Myocyte (in vitro differentiated cells): ENCODE measurements at regions not wholly inside any gene's neighbourhood (a gene's known extent, or its start where the extent isn't known, plus 50 kb on each side); places are given as distances from the start of the nearest gene placed in this dataset.
A peak's percentile ranks its signal among the peaks of the same experiment; 100 is the strongest.

Experiments
- DNase-seq: peaks from one replicate; pipeline ENCODE4 v3.0.0-alpha.2; 2012; ENCODE audit warnings: low read depth

- DNase-seq = no peak
Measured at GRCh38 chr2:215626063-215626462, 190.2 kb upstream of the FN1 start.

DNA sequence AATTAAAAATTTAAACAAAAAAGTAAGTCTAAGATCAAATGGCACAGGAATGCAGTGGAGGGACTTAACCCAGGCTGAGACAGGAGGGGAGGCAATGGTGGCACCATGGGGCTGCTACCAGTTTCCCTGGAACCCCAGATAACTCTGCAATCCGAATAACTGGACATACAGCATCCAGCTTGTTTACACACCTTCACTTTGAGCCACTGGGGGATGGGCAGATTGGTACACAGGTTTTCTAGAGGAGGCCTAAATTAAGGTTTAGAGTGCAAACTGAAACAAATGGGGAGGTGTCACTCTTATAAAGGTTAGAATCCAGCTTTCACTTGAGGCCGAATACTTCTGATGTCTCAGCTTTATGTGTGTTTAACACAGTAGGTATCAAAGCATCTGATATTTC lies 189.3 kb upstream of the FN1 start:
- no peak for DNase-seq

GRCh38 chr2:215624423-215624829 lies 188.6 kb upstream of the FN1 start:
- DNase-seq = no peak

GRCh38 chr2:215622837-215623236 lies 187.0 kb upstream of the FN1 start:
- no peak for DNase-seq

- DNase-seq = no peak
Measured at GRCh38 chr2:215621381-215621780, 185.5 kb upstream of the FN1 start.

DNA sequence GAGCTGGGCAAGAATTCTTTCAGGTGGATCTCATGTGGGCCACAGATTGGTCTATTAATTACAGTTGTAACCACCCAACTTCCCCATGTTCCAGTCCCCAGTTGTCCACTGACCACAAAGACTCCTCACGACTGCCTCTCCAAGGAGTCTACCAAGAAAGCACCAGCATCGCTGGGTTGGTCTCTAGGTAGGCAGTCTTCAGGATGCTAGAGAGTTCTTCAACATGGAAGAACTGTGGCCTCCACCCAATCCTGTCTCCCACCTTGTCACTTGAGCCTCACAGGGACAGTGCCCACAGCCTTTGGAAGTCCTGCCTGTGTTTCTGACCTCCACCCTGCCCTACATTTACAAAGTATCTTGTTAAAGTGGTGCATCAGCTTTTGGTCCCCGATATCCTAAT lies 184.7 kb upstream of the FN1 start:
- DNase-seq = no peak

DNA sequence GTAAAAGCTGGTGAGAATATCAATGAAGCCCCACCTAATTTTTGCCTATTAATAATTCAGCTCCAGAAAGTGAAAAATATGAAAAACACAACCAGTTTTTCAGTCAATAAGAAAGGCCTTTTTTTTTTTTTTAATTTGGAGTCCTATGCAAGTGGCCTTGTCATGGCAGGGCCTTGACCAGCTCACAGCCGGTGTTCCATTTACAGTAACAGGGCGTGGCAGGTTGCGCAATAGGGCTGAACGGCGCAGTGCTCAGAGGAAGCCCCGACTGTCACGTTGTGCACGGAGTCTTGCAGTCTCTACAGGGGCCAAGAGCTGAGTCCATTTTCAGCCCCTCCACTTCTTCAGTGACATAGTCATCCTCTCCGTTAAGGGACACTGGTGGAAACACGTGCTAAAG lies 184.1 kb upstream of the FN1 start:
- DNase-seq = no peak

- DNase-seq = peak; percentile 59
Measured at GRCh38 chr2:215619022-215619958, 183.4 kb upstream of the FN1 start.

- DNase-seq = no peak
Measured at GRCh38 chr2:215618145-215618544, 182.3 kb upstream of the FN1 start.

GRCh38 chr2:215617060-215617824 lies 181.4 kb upstream of the FN1 start:
- DNase-seq = no peak

GRCh38 chr2:215615803-215616174 lies 179.9 kb upstream of the FN1 start:
- no peak for DNase-seq

GRCh38 chr2:215615067-215615802 lies 179.4 kb upstream of the FN1 start:
- no peak for DNase-seq

DNA sequence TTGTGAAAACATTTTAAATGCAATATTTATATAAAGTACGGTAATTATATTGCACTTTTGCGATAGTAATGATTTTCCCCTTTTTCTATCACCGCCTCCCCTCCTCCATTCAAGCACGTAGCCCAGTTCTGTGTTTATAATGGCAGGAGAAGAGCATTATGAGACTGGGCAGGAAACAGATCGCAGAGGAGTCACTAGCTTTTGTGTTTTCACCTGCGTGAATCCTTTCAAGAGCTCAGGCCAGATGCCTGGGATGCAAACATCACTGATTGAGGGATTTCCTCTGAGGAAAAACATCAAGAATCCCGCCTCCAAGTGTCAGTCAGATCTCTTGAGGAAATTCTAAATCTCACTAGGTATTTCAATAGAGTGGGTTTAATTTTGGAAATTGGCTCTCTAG lies 178.4 kb upstream of the FN1 start:
- DNase-seq = no peak

- no peak for DNase-seq
Measured at GRCh38 chr2:215613888-215614287, 178.0 kb upstream of the FN1 start.

GRCh38 chr2:215613280-215613679 lies 177.4 kb upstream of the FN1 start:
- no peak for DNase-seq

- no peak for DNase-seq
Measured at GRCh38 chr2:215612786-215613185, 176.9 kb upstream of the FN1 start.

GRCh38 chr2:215611609-215612386 lies 175.9 kb upstream of the FN1 start:
- DNase-seq = no peak

GRCh38 chr2:215609089-215610032 lies 173.5 kb upstream of the FN1 start:
- no peak for DNase-seq

GRCh38 chr2:215607766-215608165 lies 171.9 kb upstream of the FN1 start:
- DNase-seq = peak; percentile 20

DNA sequence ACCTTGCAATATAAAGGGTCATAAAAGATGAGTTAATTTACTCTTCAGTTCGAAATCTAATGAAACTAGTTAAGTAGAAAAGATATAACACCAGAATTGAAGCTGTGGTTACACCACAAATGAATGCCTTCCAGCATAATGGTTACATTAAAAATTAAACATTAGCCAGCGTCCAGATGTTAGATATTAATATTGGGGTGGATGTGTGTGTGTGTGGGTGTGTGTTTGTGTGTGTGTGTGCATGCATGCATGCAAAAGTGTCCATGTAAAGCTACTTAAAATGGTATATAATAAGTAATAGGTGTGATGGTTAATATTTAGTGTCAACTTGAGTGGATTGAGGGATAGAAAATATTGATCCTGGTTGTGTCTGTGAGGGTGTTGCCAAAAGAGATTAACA lies 170.4 kb upstream of the FN1 start:
- no peak for DNase-seq
